Endometrium (tissue), 2 donors: ENCODE measurements at regions not wholly inside any gene's neighbourhood (a gene's known extent, or its start where the extent isn't known, plus 50 kb on each side); places are given as distances from the start of the nearest gene placed in this dataset.
"Not testable (repeated sequence)": the region's sequence is repeated elsewhere in the genome, so short reads cannot be mapped to it uniquely, and the experiment has no call there.

Source experiments
- FAIRE-seq: peaks from 2 replicates; lab custom pipeline; 2012; peaks lifted over from hg19 to GRCh38; lab: Jason Lieb, UNC
- donor health status: control.
- donor health status: control.

GRCh38 chr4:171524903-171525302 is 288.3 kb upstream of the GALNTL6 start:
- FAIRE-seq = no peak

GRCh38 chr4:171521726-171522125 is 291.5 kb upstream of the GALNTL6 start:
- no peak for FAIRE-seq

DNA sequence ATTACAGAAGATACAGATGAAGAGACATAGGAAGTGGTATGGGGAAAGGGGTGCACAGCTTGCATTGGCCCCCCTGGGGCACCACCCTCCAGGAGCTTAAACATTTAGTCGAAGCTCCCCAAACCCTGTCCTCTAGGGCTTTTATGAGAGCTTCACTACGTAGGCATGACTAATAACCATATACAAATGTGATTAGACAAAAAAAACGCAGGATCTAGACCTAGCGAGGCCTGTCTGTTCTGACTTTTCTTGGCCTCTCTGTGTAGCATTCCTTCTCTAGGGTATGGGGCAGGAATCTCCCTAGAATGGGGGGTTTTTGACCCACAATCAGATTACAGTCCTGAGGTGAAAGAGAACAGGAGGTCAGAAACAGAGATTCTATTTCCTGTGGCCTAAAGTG is 293.7 kb upstream of the GALNTL6 start:
- FAIRE-seq = no peak

GRCh38 chr4:171517883-171518282 is 295.3 kb upstream of the GALNTL6 start:
- FAIRE-seq = no peak

DNA sequence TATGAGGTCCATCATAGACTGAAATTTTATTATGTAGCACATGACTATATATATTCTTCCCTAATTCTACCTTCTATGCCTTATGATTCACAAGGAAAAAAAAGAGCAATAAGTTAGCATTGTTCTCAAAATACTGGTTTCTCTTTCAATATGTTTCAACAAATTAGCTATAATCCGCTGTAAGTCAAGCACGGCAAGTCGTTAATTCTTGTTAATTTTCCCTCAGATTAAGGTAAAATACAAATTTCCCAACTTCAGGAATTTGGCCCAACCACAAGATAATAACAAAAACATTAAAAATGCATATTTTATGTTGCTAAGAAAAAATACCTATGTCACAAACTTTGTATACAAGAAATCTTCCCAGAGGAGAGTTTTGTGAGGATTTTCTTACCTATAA is 296.5 kb upstream of the GALNTL6 start:
- FAIRE-seq = no peak

GRCh38 chr4:171484681-171485080 is 328.5 kb upstream of the GALNTL6 start:
- no peak for FAIRE-seq

GRCh38 chr4:171478181-171478580 is 335.0 kb upstream of the GALNTL6 start:
- no peak for FAIRE-seq

GRCh38 chr4:171475111-171475510 is 338.1 kb upstream of the GALNTL6 start:
- not testable (repeated sequence) for FAIRE-seq

DNA sequence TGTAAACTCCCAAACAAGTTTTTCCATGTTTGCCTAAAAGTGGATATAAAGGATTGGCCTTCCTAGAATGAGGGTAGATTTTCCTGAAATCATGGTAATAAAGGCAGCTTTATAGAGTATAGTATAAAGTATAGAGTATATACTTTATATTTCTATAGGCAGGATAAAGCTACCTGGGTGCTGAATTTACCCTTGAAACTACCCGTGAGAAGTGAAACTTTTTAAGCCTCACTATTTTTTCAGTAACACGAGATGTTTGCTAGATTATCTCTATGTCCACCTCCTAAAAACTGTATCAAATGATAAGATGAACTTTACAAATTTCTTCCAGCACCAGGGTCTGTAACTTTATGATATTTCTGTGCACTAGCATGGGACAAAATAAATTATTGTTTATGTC is 340.0 kb upstream of the GALNTL6 start:
- FAIRE-seq = no peak

GRCh38 chr4:171472230-171472629 is 341.0 kb upstream of the GALNTL6 start:
- no peak for FAIRE-seq

- no peak for FAIRE-seq
Observed at GRCh38 chr4:171464499-171464898, 348.7 kb upstream of the GALNTL6 start.

- no peak for FAIRE-seq
Observed at GRCh38 chr4:171461191-171461590, 352.0 kb upstream of the GALNTL6 start.

DNA sequence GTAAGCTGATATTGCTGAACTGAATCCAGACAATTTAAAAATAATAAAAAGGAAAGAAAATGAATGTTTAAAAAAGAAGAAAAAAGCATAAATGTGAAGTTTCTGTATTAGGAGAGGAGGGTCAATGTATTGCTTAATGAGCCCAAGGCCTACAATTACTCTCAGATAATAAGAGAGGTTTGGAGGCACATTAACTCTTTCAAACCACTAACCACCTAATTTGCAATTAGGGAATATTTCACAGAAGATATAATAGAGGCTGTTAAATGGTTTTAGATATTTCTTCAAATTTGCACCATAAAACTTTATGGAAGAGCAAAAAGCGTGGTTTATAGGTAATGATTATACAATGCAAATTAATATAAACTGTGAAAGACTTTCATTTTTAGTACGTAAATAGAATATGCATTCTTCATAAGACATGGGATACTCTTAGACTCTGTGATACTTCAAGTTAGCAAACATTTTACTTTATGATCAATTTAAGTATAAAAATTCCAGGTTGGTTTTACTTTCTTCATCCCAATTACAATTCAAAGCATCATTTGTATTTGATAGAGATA is 364.2 kb upstream of the GALNTL6 start:
- no peak for FAIRE-seq

DNA sequence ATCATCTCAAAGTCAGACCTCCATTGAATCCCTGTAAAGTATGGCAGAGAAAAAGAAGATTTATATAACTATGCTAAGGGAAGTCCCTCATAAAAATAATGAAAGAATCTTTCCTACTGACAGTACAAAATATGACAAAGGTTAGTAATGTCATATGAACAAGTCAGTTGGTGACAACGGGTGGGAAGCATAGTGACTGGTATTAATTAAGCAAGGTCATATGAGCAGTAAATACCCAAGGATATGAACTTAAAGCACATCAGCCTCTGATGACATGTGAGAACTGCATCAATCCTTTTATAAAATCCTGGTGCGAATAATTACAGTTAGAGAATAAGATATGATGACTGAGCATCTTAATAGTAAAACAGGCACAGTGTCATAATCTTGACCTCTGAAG is 364.8 kb upstream of the GALNTL6 start:
- no peak for FAIRE-seq

GRCh38 chr4:171441300-171441941 is 371.8 kb upstream of the GALNTL6 start:
- FAIRE-seq = no peak

- FAIRE-seq = no peak
Observed at GRCh38 chr4:171433674-171434073, 379.5 kb upstream of the GALNTL6 start.

GRCh38 chr4:171432536-171432935 is 380.7 kb upstream of the GALNTL6 start:
- peak; percentile 72 for FAIRE-seq

DNA sequence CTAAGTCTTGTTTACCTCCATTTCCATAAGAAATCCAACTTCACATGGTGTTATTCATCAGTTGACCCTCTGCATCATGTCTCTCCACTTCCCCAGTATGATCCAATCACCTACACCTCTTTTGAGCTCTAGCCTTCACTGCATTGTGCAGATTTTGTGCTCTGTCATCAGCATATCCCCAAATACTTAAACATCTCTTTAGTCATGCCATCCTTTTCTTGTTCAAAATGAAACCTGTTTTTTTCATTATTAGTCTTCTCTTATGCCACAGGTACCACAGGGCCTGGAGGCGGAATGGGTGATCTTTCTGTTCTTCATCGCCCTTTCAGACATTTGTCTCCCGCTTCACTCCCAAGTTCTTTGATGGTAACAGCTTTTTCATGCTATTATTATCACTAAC is 382.7 kb upstream of the GALNTL6 start:
- no peak for FAIRE-seq

- FAIRE-seq = no peak
Observed at GRCh38 chr4:171397175-171397574, 416.0 kb upstream of the GALNTL6 start.

GRCh38 chr4:171390626-171391025 is 422.6 kb upstream of the GALNTL6 start:
- FAIRE-seq = no peak

- FAIRE-seq = no peak
Observed at GRCh38 chr4:171378323-171378722, 434.9 kb upstream of the GALNTL6 start.

DNA sequence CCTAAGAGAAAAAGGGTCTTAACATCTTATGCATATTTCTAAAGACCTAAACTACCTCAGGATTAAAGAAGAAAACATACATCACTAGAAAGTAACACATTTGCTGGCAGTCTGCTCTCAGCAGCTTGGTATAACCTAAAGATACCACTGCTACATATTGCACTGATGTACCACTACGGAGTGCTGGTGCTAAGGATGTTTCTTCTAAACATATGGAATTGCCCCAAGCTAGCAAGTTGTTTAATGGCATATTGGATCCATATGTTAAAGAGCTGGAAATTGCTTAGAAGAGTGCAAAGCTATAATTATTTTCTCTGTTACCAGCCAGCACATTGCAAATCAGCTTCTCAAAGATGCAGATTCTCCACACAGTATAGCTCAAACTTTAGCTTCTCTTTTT is 436.5 kb upstream of the GALNTL6 start:
- no peak for FAIRE-seq

- FAIRE-seq = peak; percentile 41
Observed at GRCh38 chr4:171353535-171353934, 459.7 kb upstream of the GALNTL6 start.

DNA sequence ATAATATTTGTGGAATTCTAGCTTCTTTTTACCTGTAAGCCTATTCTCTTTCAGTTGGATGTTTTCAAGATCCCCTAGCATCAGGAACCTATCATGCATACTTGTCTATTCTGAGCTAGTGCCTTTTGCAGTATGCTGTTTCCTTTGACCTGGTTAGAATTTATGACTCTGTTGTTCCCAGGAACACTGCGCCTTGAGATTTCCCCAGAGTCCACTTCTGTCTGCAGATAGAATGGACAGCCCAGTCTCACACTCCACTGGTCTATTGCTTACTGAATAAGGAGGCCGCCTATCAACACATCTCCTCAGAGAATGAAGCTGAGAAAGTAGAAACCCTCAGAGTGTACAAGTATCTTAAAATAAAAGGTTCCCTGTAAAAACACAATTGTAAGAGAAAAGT is 465.1 kb upstream of the GALNTL6 start:
- FAIRE-seq = no peak
